Activated CD8-positive, alpha-beta memory T cell treated with anti-CD3 and anti-CD28 coated beads, Interleukin-2, amount 50 U/mL, for 48 hours (primary cell): ENCODE measurements at regions not wholly inside any gene's neighbourhood (a gene's known extent, or its start where the extent isn't known, plus 50 kb on each side); places are given as distances from the start of the nearest gene placed in this dataset.

Experiments
- DNase-seq: peaks from one replicate; pipeline ENCODE4 v3.0.0-alpha.2; 2020

DNA sequence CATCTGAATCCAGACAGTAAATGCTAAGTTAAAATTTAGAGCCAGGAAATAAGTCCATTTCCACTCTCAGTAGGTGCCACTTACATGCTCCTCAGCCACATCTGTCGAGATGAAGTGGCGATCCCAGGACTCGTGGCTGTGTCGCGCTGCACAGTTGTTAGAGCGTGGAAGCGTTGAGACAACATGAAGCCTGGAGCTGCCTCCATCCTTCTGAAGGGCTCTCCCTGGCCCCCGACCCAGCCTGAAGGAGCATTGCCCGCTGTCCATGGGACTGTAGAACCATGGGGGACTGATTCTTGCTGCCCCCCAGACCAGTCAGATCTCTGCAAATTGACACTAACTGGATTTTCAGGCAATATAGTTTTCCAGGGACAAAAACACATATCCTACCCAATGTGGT is 58.9 kb downstream of the IRX1 start:
- DNase-seq = no peak

DNA sequence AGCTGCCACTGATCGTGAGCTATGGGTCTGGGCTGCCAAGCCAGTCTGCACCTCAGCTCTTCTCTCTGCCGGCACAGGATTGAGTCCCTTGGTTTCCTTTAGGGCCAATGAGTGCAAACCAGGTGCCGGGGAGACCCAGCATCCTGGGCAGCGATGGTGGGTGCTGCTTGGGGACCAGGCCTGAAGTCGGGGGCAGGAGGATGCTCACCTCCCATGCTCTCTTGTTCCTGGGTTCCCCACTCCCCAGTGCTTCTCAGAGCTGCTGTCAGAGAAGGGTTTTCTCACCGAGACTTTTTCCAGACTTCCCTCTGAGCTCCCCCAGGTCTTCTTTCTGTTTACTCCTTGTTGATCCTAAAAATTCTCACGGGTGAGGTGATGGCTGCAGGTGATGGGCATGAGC is 61.2 kb downstream of the IRX1 start:
- DNase-seq = no peak

DNA sequence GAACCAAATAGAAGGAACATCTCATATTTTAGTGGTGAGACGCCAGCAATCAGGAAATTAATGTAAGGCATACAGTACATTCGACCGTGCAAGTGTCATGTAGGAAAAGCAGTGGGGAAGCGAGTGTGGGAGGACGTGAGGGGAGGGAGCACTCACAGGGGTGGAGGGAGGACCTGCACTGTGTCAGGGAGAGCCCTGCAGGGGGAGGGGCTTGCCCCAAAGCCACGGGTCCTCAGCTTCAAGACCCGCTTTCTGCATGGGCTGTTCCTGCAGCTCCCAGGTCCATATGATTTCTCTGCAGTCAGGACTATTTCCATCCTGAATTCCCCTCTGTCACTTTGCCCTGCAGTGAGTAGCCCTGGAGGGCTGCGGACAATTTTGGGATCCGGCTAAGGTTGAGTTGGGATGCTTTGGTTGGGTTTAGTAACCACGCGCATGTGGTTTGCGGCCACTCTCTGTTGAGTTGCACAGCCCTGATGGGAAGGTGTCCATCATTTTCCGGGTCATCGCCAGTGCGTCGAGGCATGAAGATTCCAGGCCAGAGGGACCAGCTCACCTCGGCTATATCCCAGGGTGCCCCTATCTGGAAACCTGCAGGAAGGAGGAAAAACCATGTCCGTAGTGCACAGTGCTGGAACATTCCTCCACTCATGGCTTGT is 61.9 kb downstream of the IRX1 start:
- no peak for DNase-seq

DNA sequence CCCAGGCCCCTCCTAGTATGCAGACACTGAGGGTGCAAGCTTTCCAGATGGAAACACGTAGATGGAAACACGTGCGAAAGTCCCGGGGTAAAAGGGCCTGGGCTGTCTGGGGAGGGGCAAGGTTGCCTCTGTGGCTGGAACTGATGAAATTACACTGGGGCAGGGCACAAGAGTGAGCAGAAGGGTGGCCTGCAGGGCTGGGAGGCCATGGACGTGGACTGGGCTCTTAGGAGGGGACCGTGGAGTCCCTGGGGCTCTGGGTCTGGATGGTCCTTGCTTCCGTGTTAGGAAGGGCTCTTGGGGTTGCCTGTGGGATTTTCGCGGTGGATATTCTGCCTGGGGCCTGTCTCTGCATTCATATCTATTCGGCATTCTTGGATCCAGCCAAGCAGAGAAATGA is 63.3 kb downstream of the IRX1 start:
- no peak for DNase-seq

DNA sequence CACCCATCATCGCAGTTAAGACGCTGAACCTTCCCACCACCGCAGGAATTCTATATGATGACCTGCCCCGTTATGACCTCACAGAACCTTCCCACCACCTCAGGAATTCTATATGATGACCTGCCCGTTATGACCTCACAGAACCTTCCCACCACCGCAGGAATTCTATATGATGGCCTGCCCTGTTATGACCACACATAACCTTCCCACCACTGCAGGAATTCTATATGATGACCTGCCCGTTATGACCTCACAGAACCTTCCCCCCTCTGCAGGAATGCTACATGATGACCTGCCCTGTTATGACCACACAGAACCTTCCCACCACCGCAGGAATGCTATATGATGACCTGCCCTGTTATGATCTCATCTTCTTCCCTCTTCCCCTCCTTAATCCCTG is 64.3 kb downstream of the IRX1 start:
- DNase-seq = no peak

DNA sequence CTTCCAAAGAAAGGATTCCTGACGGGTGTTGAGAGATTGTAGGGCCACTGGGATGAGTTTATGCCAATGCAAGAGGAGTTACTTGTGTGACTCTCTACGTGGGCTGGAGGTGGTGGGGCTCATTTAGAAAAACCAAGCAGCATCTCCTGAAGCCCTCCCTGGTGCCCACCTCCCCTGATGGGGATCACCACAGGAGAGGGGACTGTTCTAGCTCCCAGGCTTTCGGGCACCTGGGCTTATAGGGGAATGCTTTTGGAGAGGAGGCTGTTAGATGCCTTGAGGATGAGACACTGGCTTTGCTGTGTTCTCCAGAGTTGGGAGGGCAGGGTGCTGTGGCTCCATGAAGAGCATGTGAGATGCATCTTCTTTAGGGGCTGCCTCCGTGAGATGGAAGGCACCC is 65.0 kb downstream of the IRX1 start:
- no peak for DNase-seq

DNA sequence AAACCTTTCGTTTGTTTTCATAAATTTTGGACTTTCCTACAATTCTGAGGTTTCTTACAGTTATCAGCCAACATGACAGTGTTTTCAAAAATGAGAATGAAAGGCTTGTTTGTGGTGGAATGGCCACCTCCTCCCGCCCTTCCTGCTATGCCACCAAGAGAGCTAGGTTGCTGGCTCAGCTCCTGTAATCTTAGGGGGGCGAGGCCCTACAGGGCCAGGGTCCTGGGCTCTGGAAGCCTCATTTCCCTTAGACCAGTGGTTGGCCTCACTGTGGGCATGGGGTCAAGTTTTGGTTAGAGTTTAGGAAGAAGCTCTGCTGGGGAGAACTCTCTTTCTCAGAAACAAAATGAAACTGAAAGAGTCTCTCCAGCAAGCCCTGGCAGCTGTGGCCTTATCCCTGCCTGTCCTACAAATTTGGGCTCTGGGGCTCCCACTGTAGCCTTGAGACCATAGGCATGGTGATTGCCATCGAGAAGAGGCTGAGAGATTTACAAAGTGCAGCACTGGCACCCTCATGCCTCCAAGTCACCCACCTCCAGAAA is 66.2 kb downstream of the IRX1 start:
- DNase-seq = no peak

DNA sequence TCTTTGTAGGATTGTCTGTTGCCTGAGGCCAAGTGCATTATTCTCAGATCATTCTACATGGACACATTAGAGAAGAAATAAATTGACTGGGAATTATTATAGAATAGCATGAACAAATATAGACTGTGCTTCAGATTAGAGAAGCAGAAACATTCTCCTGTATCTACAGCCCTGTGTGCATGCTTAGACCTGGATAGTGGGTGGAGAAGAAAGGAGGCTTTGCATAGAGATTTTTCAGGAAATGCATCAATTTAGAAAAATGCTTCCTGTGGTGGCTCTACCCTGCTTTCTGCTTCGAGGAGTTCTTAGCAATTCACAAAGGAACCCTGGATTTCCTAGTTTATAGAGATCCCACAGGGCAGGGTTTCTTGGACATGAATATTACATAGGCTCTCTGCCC is 66.7 kb downstream of the IRX1 start:
- DNase-seq = no peak

DNA sequence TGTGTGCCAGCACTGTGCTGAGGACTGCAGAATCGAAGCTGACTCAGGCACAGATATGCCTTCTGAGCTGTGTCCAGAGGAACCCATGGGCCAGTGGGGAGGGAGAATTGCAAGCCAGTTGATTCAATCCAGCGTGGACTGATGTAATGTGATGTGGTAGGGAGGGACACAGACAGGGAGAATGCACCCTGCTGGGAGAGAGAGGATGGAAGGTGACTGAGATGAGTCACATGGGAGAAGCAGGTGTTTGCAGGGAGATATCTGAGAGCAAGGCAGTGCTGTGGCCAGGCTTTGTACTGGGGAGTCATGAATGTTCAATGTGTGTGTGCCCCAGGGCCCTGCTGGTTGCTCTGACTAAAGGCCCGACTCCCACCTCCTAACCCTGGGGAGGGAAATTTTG is 75.7 kb downstream of the IRX1 start:
- DNase-seq = no peak

DNA sequence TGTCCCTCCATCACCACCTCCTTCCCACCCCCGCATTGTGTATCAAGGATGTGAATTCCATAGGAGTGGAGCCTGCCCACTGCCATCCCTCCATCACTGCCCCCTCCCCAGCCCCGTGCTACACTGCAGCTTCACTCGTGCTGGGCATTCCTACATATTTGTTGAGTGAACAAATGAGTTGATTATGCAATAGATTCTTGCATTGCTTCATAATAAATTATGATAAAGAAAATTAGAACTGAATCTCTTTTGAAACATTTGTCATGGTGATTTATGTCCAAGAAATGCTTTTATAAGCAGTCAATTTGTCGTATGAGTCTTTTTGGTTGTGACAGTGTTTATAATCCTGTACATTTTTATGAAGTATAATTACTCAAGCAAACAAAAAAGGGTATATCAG is 83.2 kb downstream of the IRX1 start:
- DNase-seq = no peak

DNA sequence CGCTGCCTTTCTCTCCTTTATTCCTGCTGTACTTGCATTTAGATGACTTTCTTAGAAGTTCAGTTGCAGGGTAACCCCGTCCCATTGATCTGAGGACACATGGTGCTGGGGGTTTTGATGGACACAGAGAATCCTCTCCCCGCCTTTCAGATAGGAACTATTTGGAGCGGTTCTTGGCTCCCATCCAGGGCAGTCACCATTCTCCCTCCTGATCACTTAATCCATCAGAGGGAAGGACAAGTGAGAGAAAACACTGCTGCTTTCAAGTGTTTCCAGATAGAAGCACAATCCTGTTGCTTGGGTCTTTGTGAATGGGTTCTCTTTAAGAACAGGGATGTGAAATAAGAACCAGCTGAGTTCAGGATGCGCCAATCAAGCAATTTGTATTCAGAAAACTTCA is 85.2 kb downstream of the IRX1 start:
- no peak for DNase-seq

DNA sequence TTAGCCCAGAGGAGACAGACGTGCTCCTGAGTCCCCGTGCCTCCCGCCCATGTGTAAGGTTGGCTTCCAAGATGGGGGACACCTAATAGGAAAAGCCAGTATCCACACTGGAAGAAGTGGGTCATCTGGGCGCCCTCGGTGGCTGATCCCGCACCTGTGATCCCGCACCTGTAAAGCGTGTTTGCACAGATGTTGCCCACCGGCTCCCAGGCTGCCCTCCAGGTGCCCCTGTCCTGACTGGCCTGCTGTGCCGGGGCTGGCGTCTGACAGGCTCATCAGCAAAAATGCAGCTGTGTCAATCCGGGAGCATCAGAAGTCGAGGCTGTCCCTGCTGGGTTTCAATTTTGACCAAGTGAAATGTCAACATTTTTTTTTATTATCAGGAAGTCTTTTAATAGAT is 88.5 kb downstream of the IRX1 start:
- no peak for DNase-seq

DNA sequence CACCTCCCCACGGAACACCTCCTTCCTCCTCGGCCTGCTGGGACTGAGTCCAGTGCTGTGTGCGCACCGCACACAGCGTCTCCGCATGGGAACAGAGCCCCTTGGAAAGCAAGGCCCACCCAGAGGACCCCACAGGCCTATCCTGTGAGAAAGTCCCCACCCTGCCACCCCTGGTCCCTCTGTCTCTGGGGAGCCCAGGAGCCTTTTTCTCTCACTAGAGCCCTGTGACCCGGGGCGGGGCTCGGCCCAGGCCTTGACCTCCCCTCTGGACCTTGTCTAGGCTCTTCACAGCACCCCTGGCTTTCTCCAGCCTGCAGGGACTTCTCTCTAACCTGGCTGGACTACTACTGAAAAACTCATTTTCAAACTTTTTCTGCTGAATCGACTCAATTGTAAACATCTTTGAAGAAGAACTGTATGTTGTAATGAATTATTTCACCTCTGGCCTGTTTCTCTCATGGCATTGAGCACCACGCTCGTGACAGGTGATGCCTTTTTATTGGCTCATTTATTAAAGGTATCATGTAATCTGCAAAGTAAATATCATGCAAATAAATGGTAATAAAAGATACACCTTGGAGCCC is 89.2 kb downstream of the IRX1 start:
- DNase-seq = no peak

DNA sequence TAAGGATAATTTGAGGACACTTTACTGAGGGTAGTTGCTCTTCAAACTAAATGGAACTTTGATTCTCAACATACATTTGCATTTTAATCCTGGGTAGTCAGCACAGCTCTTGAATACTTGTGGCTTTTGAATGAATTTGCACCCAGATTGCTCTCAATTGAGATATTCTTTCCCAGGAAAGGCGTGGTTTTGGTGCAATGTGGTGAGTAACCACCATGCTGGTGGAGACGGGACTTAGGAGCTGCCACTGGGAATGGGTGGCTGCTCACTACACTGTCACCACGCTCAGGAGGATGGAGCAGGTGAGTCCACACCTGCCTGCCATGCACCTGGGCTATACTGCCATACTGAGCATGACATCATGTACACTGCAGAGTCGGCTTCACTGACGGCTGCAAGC is 99.2 kb downstream of the IRX1 start:
- DNase-seq = no peak

DNA sequence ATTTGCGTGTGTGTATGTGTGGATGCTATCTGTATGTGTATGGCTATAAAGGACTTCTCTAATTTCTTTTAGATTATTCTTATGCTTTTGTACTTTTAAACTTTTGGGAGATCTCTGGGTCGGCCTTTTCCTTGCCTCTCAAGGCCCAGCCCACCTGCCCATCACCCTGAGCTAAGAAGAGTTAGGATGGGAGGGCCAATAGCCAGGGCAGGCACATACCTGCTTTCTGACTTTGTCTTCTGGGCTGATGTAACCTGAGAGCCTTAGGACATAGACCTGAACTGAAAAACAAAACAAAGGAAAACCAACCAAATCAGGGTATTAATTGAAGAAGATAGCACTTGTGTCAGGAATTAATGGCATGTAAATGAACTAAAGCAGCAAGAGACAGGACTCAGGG is 100.2 kb downstream of the IRX1 start:
- DNase-seq = no peak

DNA sequence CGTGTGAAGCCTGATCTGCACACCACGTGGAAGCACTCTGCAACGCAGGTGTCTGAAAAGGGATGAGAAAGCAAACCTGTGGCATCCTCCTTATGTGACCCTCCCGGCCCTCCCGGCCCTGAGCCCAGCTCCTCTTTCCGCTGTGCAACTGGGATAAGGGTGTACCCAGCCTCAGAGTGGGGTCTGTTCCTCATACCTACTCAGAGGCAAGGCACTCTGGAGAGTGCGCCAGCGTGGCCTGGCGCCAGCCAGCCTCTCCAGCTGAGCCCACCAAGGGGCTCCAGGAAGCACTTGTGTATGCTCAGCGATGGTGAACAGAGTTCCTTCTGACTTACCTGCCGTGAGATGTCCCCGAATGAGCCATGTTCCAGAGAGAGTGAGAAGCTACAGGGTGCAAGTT is 102.8 kb downstream of the IRX1 start:
- DNase-seq = no peak

DNA sequence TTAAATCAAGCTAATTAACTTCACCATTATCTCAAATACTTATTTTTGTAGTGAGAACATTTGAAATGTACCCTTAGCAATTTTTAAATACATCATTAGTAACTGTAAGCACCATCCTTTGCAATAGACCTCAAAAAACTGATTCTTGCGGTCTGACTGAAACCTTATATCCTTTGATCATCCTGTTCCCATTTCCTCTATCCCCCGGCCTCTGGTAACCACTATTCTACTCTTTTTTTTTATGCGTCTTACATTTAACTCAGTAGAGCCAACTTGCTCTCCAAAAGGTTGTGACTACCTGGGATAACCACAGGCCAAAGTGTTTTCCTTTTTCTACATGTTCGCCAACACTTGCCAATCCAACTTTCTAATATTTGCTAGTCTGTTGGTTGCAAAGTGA is 106.1 kb downstream of the IRX1 start:
- no peak for DNase-seq

DNA sequence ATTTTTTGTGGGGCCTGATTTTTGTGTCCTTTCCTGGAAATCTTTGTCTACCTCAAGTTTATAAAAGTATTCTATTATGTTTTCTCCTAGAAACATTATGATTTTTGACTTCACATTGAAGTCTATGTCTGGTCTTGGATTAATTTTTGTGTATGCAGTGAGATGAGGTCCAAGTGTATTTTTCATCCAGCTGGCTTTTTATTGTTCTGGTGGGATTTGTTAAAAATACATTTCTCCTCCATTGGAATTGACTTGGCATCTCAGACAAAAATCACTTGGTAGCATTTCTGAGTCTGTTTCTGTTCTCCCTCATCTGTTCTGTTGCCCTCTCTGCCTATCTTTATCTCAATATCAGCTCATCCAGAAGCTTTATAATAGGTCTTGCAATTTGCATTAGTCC is 109.0 kb downstream of the IRX1 start:
- DNase-seq = no peak

DNA sequence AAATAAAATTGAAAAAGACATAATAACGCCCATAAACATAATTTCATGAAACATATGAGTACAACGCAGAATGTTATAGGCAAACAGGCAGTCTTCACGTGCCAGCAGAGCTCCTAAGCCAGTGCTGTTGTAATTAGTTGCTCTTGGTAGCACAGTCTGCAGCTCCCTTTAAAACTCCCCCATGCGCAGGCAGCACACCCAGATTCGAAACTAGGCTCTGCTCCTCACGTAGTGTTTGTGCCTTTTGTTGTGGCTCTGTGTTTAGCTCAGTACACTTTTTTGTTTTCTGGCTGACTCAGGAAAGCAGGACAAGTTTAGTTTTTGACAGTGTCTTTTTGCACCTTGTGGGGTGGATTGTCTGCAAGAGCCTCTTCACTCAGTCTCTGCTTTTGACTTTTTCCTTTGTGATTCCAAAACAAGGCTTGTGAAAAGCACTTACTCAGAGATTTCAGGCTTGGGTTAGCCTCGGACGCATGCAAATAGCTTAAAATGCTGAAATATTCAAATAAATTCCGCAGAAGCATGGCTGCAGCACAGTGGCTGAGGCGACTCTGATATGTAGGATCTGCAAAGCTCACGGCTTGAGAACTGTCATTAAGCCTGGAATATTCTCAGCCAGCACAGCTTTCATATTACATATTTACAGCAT is 113.6 kb downstream of the IRX1 start:
- DNase-seq = no peak

DNA sequence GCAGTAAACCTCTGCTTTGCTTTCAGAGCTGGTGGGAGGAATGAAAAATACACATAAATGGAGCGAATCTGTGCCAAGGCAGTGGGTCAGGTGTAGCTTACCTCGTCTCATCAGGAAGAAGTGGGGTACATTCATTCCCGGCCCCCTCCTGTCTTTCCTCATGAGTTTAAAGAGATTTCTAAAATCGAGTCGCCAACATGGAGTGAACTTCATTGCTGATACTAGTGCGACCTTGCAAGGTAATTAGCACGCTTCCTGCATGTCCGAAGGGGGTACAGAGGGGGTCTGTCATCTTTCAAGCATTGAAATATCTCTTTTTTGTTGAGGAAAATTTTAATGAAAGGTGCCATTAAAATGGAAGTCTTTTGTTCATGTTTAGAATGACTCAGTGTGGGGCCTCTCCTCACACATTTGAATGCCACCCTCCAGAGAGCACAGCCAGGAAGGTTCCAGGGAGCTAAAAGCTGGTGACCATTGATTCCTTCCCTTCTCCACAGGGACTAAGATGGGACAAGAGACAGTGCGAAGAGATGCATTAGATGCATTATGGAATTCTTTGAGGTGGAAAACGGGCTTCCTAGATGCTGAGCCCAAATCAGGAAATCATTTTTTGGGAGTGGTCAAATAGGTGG is 114.2 kb downstream of the IRX1 start:
- no peak for DNase-seq

DNA sequence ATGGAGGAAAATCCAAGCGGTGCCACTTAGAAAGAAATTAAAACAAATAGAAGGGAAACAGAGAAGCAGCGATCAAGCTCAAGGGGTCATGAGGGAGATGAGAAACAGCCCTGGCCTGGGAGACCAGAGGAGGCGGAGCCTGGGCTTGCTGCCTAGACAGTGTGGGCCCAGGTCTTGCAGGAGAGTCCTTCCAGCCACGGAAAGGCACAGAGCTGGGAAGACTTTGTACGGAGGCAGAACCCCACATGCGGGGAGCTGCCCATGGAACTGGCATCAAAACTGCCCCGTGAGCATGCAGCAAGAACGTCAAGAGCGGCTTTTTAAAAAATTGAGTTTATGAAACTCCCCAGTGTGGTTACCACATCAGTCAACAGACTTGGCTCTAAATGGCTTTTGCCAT is 119.4 kb downstream of the IRX1 start:
- DNase-seq = no peak

DNA sequence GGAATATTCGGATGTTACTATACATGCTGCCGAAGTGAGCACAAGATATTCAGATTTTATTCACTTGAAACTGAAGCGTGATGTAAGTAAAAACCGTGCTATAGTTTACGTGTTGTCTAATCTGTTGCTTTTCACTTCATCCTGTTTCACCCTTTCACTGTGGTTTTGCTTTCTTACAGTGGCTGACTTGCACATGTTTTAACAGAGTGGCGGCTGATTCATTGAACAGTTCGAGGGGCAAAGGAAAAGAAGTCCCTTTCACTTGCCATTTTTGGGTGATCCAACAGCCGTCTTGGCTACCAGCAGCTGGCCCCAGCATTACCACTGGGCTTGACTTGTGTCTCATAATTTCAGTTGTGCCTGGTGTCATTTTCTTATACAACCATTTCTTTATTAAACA is 134.0 kb downstream of the IRX1 start:
- no peak for DNase-seq

DNA sequence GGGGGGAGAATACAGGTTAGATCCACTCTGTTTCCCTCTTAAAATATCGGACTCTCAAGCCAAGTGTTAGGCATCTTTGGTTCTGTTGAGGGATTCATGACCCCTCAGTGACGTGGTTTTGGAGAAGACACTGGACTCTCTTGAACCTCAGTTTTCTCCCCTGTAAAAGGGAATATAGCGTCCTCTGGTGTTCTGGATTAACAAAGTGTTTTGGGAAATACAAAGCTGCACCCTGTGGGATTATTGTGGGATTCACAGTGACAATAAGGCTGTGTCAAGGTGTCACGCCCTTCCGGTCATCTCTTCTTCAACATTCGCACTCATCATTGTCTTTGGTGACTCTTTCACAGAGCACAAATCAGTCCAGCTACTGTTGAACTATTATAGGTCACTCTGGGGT is 139.0 kb downstream of the IRX1 start:
- no peak for DNase-seq

DNA sequence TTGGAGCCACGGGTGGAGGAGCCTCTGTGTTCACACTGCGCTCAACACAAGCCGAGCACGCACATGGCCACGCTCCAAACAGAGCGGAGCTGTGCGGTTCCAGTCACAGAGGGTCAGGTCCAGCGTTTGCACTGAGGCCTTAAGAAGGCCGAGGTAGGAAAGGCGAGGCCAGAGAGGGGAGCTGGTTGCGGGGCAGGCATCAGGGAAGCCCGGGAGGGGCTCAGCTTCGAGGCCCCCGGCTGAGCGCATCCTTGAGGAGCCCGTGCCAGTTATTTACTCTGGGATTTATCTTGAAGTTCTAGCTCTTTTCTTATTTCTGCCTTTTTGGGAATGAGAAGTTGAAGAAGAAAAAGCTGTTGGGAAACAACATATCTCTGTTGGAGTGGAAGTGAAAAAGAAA is 140.8 kb downstream of the IRX1 start:
- no peak for DNase-seq
